Mononuclear cell (primary cell): ENCODE measurements at regions not wholly inside any gene's neighbourhood (a gene's known extent, or its start where the extent isn't known, plus 50 kb on each side); places are given as distances from the start of the nearest gene placed in this dataset.

Experiments used
- H3K27me3 ChIP-seq: 2 replicates; pipeline ENCODE4 v1.6.0; 2011; ENCODE audit warnings: low read length, control low read depth; ENCODE audit not compliant: insufficient read depth
- H3K4me1 ChIP-seq: 2 replicates; pipeline ENCODE4 v1.5.1; 2011; ENCODE audit warnings: mild to moderate bottlenecking, low read length, control low read depth; ENCODE audit not compliant: insufficient read depth
- H3K4me3 ChIP-seq: 2 replicates; pipeline ENCODE4 v1.5.1; 2011; ENCODE audit warnings: mild to moderate bottlenecking, low read length, moderate library complexity
- H3K9me3 ChIP-seq: 2 replicates; pipeline ENCODE4 v1.5.1; 2011; ENCODE audit warnings: low read depth, mild to moderate bottlenecking, control low read depth, low read length

DNA sequence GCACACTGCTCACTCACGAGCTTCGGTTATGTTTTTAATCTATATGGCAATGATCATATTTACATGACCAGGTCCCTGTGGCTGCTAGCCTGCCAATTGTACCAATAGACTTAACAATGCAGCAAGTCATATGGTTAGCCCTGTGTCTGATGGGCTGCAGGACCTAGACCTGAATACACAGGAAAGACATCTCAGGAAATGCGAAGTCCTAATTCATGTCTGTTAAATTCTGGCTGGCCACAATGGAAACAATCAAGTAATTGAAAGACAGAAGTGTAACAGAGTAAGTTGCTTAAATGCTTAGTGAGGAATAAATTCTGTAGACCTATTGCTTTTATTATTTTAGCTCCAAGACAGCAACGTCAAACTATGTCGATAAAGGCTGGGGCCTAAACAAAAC lies 112.4 kb upstream of the FZD8 start:
- H3K9me3 ChIP-seq = no peaks in the 10 kb centered on the region
- no peak overlapping the region for H3K4me3 ChIP-seq
- no peaks in the 10 kb centered on the region for H3K27me3 ChIP-seq
- H3K4me1 ChIP-seq = no peaks in the 10 kb centered on the region

DNA sequence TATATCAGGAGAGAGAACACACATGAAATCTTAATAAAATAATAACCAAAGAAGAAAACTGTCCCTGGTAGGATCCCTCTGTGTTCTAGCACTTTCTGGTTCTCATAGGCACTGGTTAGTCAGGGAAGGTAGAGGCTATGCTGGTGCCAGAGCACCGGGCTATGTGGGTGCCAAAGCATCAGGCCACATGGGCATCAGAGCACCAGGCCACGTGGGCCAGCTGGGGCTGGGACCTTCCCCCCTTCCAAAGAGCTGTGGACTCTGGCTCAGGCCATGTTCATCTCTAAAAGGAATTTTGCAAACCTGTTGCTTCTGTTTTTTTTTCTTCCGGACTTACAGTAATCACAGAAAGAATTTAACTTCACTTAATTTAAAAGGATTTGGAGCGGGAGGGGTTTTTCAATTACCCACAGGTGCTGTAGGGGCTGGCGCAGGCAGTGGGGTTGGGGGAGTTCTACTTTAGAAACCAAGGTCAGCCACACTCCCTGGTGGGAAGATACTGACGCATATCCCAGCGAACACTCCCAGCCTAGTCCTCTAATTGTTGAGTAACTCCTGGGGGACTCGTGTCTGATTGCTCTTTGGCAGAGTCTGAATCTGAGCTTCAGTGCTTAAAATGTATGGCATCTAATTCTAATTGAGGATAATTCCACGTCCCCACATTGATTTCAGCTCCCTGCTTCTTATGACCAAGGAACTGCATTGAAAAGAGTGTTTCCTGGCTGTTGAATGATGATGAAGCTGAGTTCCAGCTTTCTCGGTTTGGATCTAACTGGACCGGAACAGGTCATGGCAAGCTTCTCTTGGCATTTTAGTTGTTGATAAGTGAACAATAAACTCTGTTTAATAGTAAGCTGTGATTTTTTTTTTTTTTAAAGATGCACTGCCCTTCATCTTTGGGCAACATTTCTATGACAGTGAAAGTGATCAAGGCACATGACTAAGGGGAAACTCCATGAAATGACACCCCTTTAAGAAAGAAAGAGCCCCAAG lies 110.7 kb upstream of the FZD8 start:
- H3K27me3 ChIP-seq = no peaks in the 10 kb centered on the region
- H3K4me1 ChIP-seq = no peaks in the 10 kb centered on the region
- no peak overlapping the region for H3K4me3 ChIP-seq
- H3K9me3 ChIP-seq = no peaks in the 10 kb centered on the region

- H3K4me1 ChIP-seq = no peaks in the 10 kb centered on the region
- no peaks in the 10 kb centered on the region for H3K27me3 ChIP-seq
- no peaks in the 10 kb centered on the region for H3K9me3 ChIP-seq
- no peak overlapping the region for H3K4me3 ChIP-seq
Observed at GRCh38 chr10:35751347-35751746, 109.3 kb upstream of the FZD8 start.

DNA sequence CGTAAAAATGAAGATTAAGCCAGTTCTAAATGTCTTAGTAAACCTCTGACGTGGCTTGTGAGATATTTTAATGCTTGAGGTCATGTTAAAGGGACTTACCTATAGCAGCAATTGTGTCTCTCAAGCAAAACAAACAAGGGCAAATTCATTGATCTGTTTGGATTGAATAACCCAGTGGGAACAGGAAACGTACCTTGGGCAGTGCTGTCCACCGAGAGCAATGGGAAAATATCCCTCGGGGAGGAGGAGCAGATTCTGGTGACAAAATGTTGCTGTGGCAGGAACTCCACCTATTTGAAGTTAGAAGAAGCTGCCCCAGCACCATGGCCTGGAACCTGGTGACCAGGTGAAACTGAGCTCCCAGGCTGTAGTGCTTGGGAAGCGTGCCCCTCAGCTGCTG lies 107.1 kb upstream of the FZD8 start:
- Histone ChIP-seq H3K4me1 (no peaks in the 10 kb centered on the region), H3K27me3 (no peaks in the 10 kb centered on the region), H3K4me3 (no peak overlapping the region), H3K9me3 (no peaks in the 10 kb centered on the region)

- H3K4me3 ChIP-seq = no peak overlapping the region
Observed at GRCh38 chr10:35745617-35746403, 103.7 kb upstream of the FZD8 start.

GRCh38 chr10:35743851-35744250 lies 101.8 kb upstream of the FZD8 start:
- Histone ChIP-seq H3K4me3 (no peak overlapping the region), H3K9me3 (no peaks in the 10 kb centered on the region), H3K27me3 (no peaks in the 10 kb centered on the region), H3K4me1 (no peaks in the 10 kb centered on the region)

More at GRCh38 chr10:35745617-35746403, 103.7 kb upstream of the FZD8 start:
- Histone ChIP-seq H3K4me1 (no peaks in the 10 kb centered on the region), H3K9me3 (no peaks in the 10 kb centered on the region), H3K27me3 (no peaks in the 10 kb centered on the region)

GRCh38 chr10:35743351-35743750 lies 101.3 kb upstream of the FZD8 start:
- Histone ChIP-seq H3K4me1 (no peaks in the 10 kb centered on the region), H3K4me3 (no peak overlapping the region), H3K9me3 (no peaks in the 10 kb centered on the region), H3K27me3 (no peaks in the 10 kb centered on the region)

DNA sequence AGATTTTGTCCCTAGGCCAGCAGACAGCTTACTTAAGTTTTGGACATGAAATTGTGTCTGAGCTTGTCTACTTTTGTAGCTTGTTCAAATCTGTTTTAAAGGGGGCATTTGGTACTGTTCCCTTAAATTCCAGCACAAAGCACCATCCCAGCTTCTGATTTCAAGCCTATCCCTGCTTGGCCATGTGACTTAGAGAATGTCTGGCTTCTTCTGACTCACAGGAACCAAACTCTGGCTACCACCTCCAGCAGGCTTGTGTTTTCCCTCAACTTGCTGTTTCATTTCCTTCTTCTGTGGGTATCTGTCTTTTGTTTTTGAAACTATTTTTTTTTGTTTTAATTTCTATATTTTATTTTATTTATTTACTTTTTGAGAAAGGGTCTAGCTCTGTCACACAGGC lies 97.9 kb upstream of the FZD8 start:
- H3K9me3 ChIP-seq = no peaks in the 10 kb centered on the region

GRCh38 chr10:35735412-35735811 lies 93.3 kb upstream of the FZD8 start:
- H3K4me1 ChIP-seq = no peaks in the 10 kb centered on the region
- no peaks in the 10 kb centered on the region for H3K9me3 ChIP-seq
- no peak overlapping the region for H3K4me3 ChIP-seq
- H3K27me3 ChIP-seq = no peaks in the 10 kb centered on the region

More for the DNA sequence above, 97.9 kb upstream of the FZD8 start:
- Histone ChIP-seq H3K4me3 (no peak overlapping the region), H3K27me3 (no peaks in the 10 kb centered on the region), H3K4me1 (no peaks in the 10 kb centered on the region)

GRCh38 chr10:35731828-35732227 lies 89.7 kb upstream of the FZD8 start:
- Histone ChIP-seq H3K4me1 (no peaks in the 10 kb centered on the region), H3K27me3 (no peaks in the 10 kb centered on the region), H3K9me3 (no peaks in the 10 kb centered on the region), H3K4me3 (no peak overlapping the region)

DNA sequence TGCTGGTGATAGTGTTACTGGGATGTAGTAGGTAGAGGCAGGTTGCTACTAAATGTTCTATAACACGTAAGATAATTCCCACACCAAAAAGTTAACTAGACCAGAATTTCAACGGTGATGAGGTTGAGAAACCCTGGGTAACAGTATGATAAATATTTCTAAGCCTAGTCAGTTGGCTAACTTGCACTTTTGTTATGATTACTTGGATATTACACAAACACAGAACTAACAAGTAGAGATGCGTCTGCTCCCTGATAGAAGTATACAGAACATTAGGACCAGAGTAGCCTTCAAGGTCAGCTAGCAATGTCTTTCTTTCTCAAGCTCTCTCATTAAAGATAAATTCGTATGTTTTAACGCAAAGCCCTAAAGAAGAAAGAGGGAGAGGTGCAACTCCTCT lies 86.2 kb upstream of the FZD8 start:
- no peak overlapping the region for H3K4me3 ChIP-seq
- no peaks in the 10 kb centered on the region for H3K4me1 ChIP-seq
- no peaks in the 10 kb centered on the region for H3K9me3 ChIP-seq
- no peaks in the 10 kb centered on the region for H3K27me3 ChIP-seq

DNA sequence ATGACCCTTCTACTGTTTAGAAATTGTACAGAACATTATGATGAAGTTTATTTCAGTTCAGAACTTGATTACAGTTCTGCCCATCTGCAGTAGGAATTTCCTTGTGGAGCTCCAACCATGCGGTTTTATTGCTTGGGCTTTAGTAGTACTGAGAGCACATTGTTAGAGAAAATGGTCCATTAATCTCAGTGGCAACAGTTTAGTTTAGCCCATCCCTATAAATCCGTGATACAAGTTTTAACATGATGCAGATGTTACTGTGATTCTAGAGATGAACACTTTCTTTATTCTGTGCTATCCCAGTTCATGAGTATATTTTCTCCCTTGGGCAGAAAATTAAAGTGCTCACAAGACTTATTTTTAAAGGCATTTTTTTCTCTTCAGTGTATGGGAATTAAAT lies 84.8 kb upstream of the FZD8 start:
- no peak overlapping the region for H3K4me3 ChIP-seq
- H3K27me3 ChIP-seq = no peaks in the 10 kb centered on the region
- H3K9me3 ChIP-seq = no peaks in the 10 kb centered on the region
- H3K4me1 ChIP-seq = no peaks in the 10 kb centered on the region

DNA sequence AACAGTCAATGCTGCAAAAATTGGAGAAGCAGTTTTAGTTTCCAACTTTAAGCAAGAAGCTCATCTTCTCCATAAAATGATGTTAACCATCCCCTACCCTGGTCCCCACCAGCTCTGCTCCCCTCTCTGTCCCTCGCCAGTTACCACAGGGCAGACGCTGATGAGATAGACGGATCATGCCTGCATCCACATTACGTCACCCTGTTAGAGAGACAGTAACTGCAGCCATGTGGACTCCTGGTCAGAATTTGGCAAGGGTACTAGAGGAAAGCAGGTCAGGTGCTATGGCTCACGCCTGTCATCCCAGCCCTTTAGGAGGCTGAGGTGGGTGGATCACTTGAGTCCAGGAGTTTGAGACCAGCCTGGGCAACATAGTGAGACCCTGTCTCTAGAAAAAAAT lies 81.9 kb upstream of the FZD8 start:
- no peaks in the 10 kb centered on the region for H3K27me3 ChIP-seq
- no peaks in the 10 kb centered on the region for H3K9me3 ChIP-seq
- no peaks in the 10 kb centered on the region for H3K4me1 ChIP-seq
- no peak overlapping the region for H3K4me3 ChIP-seq

DNA sequence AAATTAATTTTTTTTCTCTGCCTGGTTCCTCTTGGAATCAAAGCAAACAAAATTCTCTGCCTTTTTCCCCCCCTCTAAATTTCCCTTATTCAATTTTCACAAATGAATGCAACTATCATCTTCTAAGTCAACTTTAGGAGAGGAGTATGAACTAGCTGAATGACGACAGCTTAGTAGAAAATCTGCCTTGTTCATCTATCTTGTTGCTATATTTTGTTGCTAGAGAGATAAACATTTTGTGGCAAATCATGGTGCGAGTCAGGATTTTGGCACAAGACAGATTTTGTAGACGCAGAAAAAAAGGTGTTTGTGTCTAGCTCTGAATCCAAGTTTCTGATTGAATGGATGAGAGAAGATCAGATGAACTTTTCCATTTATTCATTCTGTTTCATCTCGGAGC lies 81.0 kb upstream of the FZD8 start:
- Histone ChIP-seq H3K27me3 (no peaks in the 10 kb centered on the region), H3K4me3 (no peak overlapping the region), H3K4me1 (no peaks in the 10 kb centered on the region), H3K9me3 (no peaks in the 10 kb centered on the region)

DNA sequence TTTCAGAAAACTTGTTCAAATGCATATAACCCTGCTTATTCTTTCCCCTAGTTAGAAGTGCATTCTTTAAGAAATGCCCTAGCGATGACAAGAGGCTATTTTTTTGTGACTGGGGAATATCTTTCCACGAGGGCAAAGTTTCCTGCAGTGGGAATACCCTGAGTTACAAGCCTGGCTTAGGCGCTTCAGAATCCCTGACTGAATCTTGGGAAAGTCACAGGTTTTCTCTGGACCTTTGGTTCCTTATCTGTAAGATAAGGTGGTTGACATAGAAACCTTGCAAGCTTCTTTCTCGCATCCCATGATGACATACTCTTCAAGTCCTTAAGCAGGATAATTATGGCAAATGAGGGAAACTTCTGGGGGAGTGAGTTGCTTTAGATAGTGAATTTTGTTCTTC lies 80.5 kb upstream of the FZD8 start:
- no peaks in the 10 kb centered on the region for H3K9me3 ChIP-seq

More for the DNA sequence above, 80.5 kb upstream of the FZD8 start:
- no peaks in the 10 kb centered on the region for H3K4me1 ChIP-seq
- H3K27me3 ChIP-seq = no peaks in the 10 kb centered on the region
- no peak overlapping the region for H3K4me3 ChIP-seq
